HepG2 (cell line): ENCODE measurements at regions not wholly inside any gene's neighbourhood (a gene's known extent, or its start where the extent isn't known, plus 50 kb on each side); places are given as distances from the start of the nearest gene placed in this dataset.

Source experiments
- ATAC-seq: fragments of 200-7000 bp; cut with Tn5 transposase; 3 replicates; pipeline ENCODE4 v1.9.1; 2020; ENCODE audit warnings: mild to moderate bottlenecking, moderate library complexity
- BruUV-seq: library from RNA; stranded (reverse); fragments of 400-500 nt; replicated peaks from 2 replicates; lab custom pipeline; 2021; lab: Mats Ljungman, UMichigan
- CTCF ChIA-PET: fragments of 300-600 bp; formaldehyde crosslinking; extraction: SDS; loops from one replicate; lab custom pipeline; 2021; ENCODE audit warnings: low total read pairs, inconsistent platforms, low intra/inter-chr PET ratio; lab: Yijun Ruan, JAX
- POLR2A ChIA-PET: fragments of 350-600 bp; sonication (Branson Sonifier 250); formaldehyde crosslinking; loops from one replicate; lab custom pipeline; 2020; ENCODE audit warnings: antibody characterized with exemption, inconsistent platforms; lab: Yijun Ruan, JAX
- DNase-seq: peaks from one replicate; pipeline ENCODE4 v3.0.0-alpha.2; 2015; ENCODE audit warnings: low spot score
- FAIRE-seq: peaks from 3 replicates; lab custom pipeline; 2011; peaks lifted over from hg19 to GRCh38; lab: Jason Lieb, UNC
- H2AFZ ChIP-seq: one replicate; pipeline ENCODE4 v1.6.1; 2011; ENCODE audit warnings: low read length, inconsistent platforms
- H3K27ac ChIP-seq: fragments of 300-600 bp; 3 replicates; pipeline ENCODE4 v1.8.0; 2011; ENCODE audit warnings: mixed run types, mild to moderate bottlenecking, mixed read lengths, low read length, inconsistent platforms; ENCODE audit not compliant: insufficient read depth; ENCODE audit errors: extremely low read length
- H3K27me3 ChIP-seq, 2 experiments: fragments of 200-600 bp in 1 of 2; 2 replicates in 1 of 2; 3 replicates in 1 of 2; pipeline versions ENCODE4 v1.6.0 to v1.8.0; 2011; ENCODE audit warnings: low read length in 2 of 2, mild to moderate bottlenecking in 2 of 2, moderate library complexity in 2 of 2, inconsistent platforms in 1 of 2; ENCODE audit not compliant: insufficient read depth in 2 of 2, control insufficient read depth in 1 of 2
- H3K36me3 ChIP-seq, 2 experiments: fragments of 200-600 bp in 1 of 2; replicated peaks in 1 of 2; 2 replicates in 1 of 2; 3 replicates in 1 of 2; pipeline versions ENCODE4 v1.5.1 to v1.8.0; 2011; ENCODE audit warnings: low read length in 2 of 2, inconsistent platforms in 1 of 2; ENCODE audit not compliant: insufficient read depth in 2 of 2, control insufficient read depth in 1 of 2
- H3K4me1 ChIP-seq: 2 replicates; pipeline ENCODE4 v1.5.1; 2012; ENCODE audit warnings: low read length, inconsistent platforms; ENCODE audit not compliant: insufficient read depth
- H3K4me2 ChIP-seq: 2 replicates; pipeline ENCODE4 v1.6.0; 2011; ENCODE audit warnings: low read depth, low read length, inconsistent platforms
- H3K4me3 ChIP-seq, 3 experiments: fragments of 200-600 bp in 1 of 3; sonication (generic), shearing (Covaris generic) in 1 of 3; replicated peaks in 1 of 3; 2 replicates each; pipeline ENCODE4 v1.5.1; 2011 to 2016; ENCODE audit warnings: low read length in 3 of 3, inconsistent platforms in 2 of 3, low read depth in 2 of 3, mild to moderate bottlenecking in 2 of 3, control low read depth in 1 of 3, mixed read lengths in 1 of 3; ENCODE audit not compliant: insufficient read depth in 1 of 3
- H3K79me2 ChIP-seq: one replicate; pipeline ENCODE4 v1.6.1; 2011; ENCODE audit warnings: low read length, inconsistent platforms; ENCODE audit not compliant: insufficient read depth
- H3K9ac ChIP-seq: 2 replicates; pipeline ENCODE4 v1.6.0; 2011; ENCODE audit warnings: mild to moderate bottlenecking, low read depth, low read length, inconsistent platforms; ENCODE audit not compliant: insufficient read depth
- H3K9me3 ChIP-seq: 2 replicates; pipeline ENCODE4 v1.5.1; 2012; ENCODE audit warnings: mild to moderate bottlenecking, low read length
- H4K20me1 ChIP-seq: 2 replicates; pipeline ENCODE4 v1.6.0; 2011; ENCODE audit warnings: inconsistent platforms, mild to moderate bottlenecking, low read length, moderate library complexity; ENCODE audit not compliant: insufficient read depth
- CAMTA2 ChIP-seq: sonication (generic); formaldehyde crosslinking; IDR thresholded peaks from 2 replicates; pipeline ENCODE4 v1.4.0; 2020; ENCODE audit warnings: mild to moderate bottlenecking, missing genetic modification reagents, borderline replicate concordance
- FOXC1 ChIP-seq: sonication (generic); formaldehyde crosslinking; IDR thresholded peaks from 2 replicates; pipeline ENCODE4 v1.8.0; 2022; ENCODE audit warnings: mild to moderate bottlenecking, missing genetic modification reagents, borderline replicate concordance
- GATAD1 ChIP-seq: IDR thresholded peaks from 2 replicates; pipeline ENCODE4 v1.6.1; 2016; ENCODE audit warnings: missing genetic modification reagents, missing compliant biosample characterization
- NR2F6 ChIP-seq, 2 experiments: IDR thresholded peaks; 2 replicates each; pipeline ENCODE4 v1.6.1; 2016; ENCODE audit warnings: antibody characterized with exemption in 1 of 2, mild to moderate bottlenecking in 1 of 2
- POGZ ChIP-seq: sonication (generic); formaldehyde crosslinking; IDR thresholded peaks from 2 replicates; pipeline ENCODE4 v1.4.0; 2020; ENCODE audit warnings: mild to moderate bottlenecking, missing genetic modification reagents
- ZBTB38 ChIP-seq: sonication (generic); formaldehyde crosslinking; IDR thresholded peaks from 2 replicates; pipeline ENCODE4 v1.5.1; 2020; ENCODE audit warnings: mild to moderate bottlenecking, missing genetic modification reagents
- ZEB1 ChIP-seq: IDR thresholded peaks from 2 replicates; pipeline ENCODE4 v1.6.1; 2012; ENCODE audit warnings: mild to moderate bottlenecking, low read depth, inconsistent platforms; ENCODE audit not compliant: insufficient replicate concordance
- ZFP37 ChIP-seq: sonication (generic); formaldehyde crosslinking; IDR thresholded peaks from 2 replicates; pipeline ENCODE4 v1.4.0; 2020; ENCODE audit warnings: missing genetic modification reagents, borderline replicate concordance
- ZNF207 ChIP-seq: fragments of 450-650 bp; IDR thresholded peaks from 2 replicates; pipeline ENCODE4 v1.6.1; 2016; ENCODE audit warnings: antibody characterized with exemption, borderline replicate concordance
- ZNF543 ChIP-seq: sonication (generic); formaldehyde crosslinking; IDR thresholded peaks from 2 replicates; pipeline ENCODE4 v1.4.0; 2020; ENCODE audit warnings: mild to moderate bottlenecking, missing genetic modification reagents
- ZNF598 ChIP-seq: sonication (generic); formaldehyde crosslinking; IDR thresholded peaks from 2 replicates; pipeline ENCODE4 v1.5.1; 2020; ENCODE audit warnings: mild to moderate bottlenecking, missing genetic modification reagents, borderline replicate concordance
- in situ Hi-C: cut with HindIII; loops from 2 replicates; pipeline ENCODE4 v1.10.0; 2017; ENCODE audit warnings: low pct_unique_long_range_greater_than_20kb; ENCODE audit not compliant: extremely low pct_ligation_motif_present
- intact Hi-C: fragments of 100-400 bp; cut with micrococcal nuclease; formaldehyde crosslinking; loops from one replicate; pipeline ENCODE4 v1.10.0; 2022; ENCODE audit not compliant: unreplicated experiment
- TF ChIP-seq, protein P1 (sequence below): sonication (generic); formaldehyde crosslinking; IDR thresholded peaks from 2 replicates; pipeline ENCODE4 v1.4.0; 2020; ENCODE audit warnings: missing genetic modification reagents, mild to moderate bottlenecking, borderline replicate concordance

- H3K4me1 ChIP-seq = no peaks in the 10 kb centered on the region
- no peak for DNase-seq
- no peaks in the 10 kb centered on the region for H3K27me3 ChIP-seq
- no peak overlapping the region for H3K4me2 ChIP-seq
- H3K9ac ChIP-seq = no peak overlapping the region
- no peaks in the 10 kb centered on the region for H3K9me3 ChIP-seq
- no peak for TF ChIP-seq FOXC1 (CRISPR knock-in tag)
- TF ChIP-seq ZNF543 (CRISPR knock-in tag) = no peak
- no peak for TF ChIP-seq ZEB1
- no peak for TF ChIP-seq POGZ
- no peak for TF ChIP-seq ZNF207
- no peak for TF ChIP-seq CAMTA2
- no peak for TF ChIP-seq NR2F6 (IDR thresholded peaks at IDR 0.05)
- TF ChIP-seq NR2F6 (CRISPR knock-in tag; IDR thresholded peaks at IDR 0.05) = no peak
- no peak for TF ChIP-seq GATAD1 (CRISPR knock-in tag)
- TF ChIP-seq ZBTB38 = no peak
- no peak for TF ChIP-seq ZNF598 (CRISPR knock-in tag)
- TF ChIP-seq ZFP37 (CRISPR knock-in tag) = no peak
- TF ChIP-seq, protein P1, sequence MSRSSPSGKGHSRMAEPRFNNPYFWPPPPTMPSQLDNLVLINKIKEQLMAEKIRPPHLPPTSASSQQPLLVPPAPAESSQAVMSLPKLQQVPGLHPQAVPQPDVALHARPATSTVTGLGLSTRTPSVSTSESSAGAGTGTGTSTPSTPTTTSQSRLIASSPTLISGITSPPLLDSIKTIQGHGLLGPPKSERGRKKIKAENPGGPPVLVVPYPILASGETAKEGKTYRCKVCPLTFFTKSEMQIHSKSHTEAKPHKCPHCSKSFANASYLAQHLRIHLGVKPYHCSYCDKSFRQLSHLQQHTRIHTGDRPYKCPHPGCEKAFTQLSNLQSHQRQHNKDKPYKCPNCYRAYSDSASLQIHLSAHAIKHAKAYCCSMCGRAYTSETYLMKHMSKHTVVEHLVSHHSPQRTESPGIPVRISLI (CRISPR knock-in tag) = no peak
- H3K27ac ChIP-seq = no peak overlapping the region
- H2AFZ ChIP-seq = no peak overlapping the region
- no peak overlapping the region for H3K4me3 ChIP-seq
- H3K79me2 ChIP-seq = no peaks in the 10 kb centered on the region
- ChIA-PET CTCF (no interaction called here), POLR2A (no interaction called here)
- no peak for FAIRE-seq
- H3K36me3 ChIP-seq = no peaks in the 10 kb centered on the region
- in situ Hi-C loops = no loop called here
- ATAC-seq = no peak
- BruUV-seq = no TSS peak
- intact Hi-C loops = no loop called here
- no peaks in the 10 kb centered on the region for H4K20me1 ChIP-seq
Measured at GRCh38 chr2:48829569-48829968, 74.0 kb upstream of the LHCGR start.
